DND-41 (cell line): ENCODE measurements at regions not wholly inside any gene's neighbourhood (a gene's known extent, or its start where the extent isn't known, plus 50 kb on each side); places are given as distances from the start of the nearest gene placed in this dataset.
"Not testable (repeated sequence)": the region's sequence is repeated elsewhere in the genome, so short reads cannot be mapped to it uniquely, and the experiment has no call there.

Experiments
- EZH2 ChIP-seq: IDR thresholded peaks from 3 replicates; pipeline ENCODE4 v1.6.1; 2012; ENCODE audit warnings: borderline replicate concordance, low read depth, mild to moderate bottlenecking, moderate library complexity, low read length, inconsistent platforms; ENCODE audit not compliant: severe bottlenecking
- TF ChIP-seq, protein P1 (sequence below): IDR thresholded peaks from 2 replicates; pipeline ENCODE4 v1.5.1; 2012; ENCODE audit warnings: borderline replicate concordance, low read length, moderate library complexity, mild to moderate bottlenecking; ENCODE audit not compliant: poor library complexity, severe bottlenecking; ENCODE audit errors: extremely low read depth

GRCh38 chr10:64360240-64360639 lies 839.0 kb downstream of the REEP3 start:
- TF ChIP-seq, protein P1, sequence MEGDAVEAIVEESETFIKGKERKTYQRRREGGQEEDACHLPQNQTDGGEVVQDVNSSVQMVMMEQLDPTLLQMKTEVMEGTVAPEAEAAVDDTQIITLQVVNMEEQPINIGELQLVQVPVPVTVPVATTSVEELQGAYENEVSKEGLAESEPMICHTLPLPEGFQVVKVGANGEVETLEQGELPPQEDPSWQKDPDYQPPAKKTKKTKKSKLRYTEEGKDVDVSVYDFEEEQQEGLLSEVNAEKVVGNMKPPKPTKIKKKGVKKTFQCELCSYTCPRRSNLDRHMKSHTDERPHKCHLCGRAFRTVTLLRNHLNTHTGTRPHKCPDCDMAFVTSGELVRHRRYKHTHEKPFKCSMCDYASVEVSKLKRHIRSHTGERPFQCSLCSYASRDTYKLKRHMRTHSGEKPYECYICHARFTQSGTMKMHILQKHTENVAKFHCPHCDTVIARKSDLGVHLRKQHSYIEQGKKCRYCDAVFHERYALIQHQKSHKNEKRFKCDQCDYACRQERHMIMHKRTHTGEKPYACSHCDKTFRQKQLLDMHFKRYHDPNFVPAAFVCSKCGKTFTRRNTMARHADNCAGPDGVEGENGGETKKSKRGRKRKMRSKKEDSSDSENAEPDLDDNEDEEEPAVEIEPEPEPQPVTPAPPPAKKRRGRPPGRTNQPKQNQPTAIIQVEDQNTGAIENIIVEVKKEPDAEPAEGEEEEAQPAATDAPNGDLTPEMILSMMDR = not testable (repeated sequence)
- TF ChIP-seq EZH2 = not testable (repeated sequence)
